Keratinocyte (primary cell): ENCODE measurements at regions not wholly inside any gene's neighbourhood (a gene's known extent, or its start where the extent isn't known, plus 50 kb on each side); places are given as distances from the start of the nearest gene placed in this dataset.

Source experiments
- DNase-seq: peaks from one replicate; pipeline ENCODE4 v3.0.0-alpha.2; 2011; ENCODE audit warnings: low read depth, missing footprints, low spot score
- FAIRE-seq: peaks from 2 replicates; lab custom pipeline; 2011; peaks lifted over from hg19 to GRCh38; lab: Jason Lieb, UNC
- H2AFZ ChIP-seq: 2 replicates; pipeline ENCODE4 v1.6.0; 2012; ENCODE audit warnings: low read length, control low read depth, inconsistent platforms; ENCODE audit not compliant: control insufficient read depth
- H3K27ac ChIP-seq: 2 replicates; pipeline ENCODE4 v1.5.1; 2011; ENCODE audit warnings: low read length; ENCODE audit not compliant: control insufficient read depth, insufficient read depth
- H3K27me3 ChIP-seq: 3 replicates; pipeline ENCODE4 v1.6.0; 2011; ENCODE audit warnings: low read length; ENCODE audit not compliant: control insufficient read depth, insufficient read depth; ENCODE audit errors: extremely low read depth
- H3K36me3 ChIP-seq, 2 experiments: 2 replicates in 1 of 2; 3 replicates in 1 of 2; pipeline ENCODE4 v1.5.1; 2011; ENCODE audit warnings: low read length in 2 of 2, mild to moderate bottlenecking in 1 of 2; ENCODE audit not compliant: control insufficient read depth in 2 of 2, insufficient read depth in 2 of 2; ENCODE audit errors: extremely low read depth in 1 of 2
- H3K4me1 ChIP-seq: 3 replicates; pipeline ENCODE4 v1.5.1; 2011; ENCODE audit warnings: low read length; ENCODE audit not compliant: control insufficient read depth, insufficient read depth; ENCODE audit errors: extremely low read depth
- H3K4me2 ChIP-seq: 3 replicates; pipeline ENCODE4 v1.6.0; 2011; ENCODE audit warnings: low read depth, low read length; ENCODE audit not compliant: control insufficient read depth, insufficient read depth; ENCODE audit errors: extremely low read depth
- H3K4me3 ChIP-seq, 3 experiments: fragments of 200-600 bp in 1 of 3; sonication (generic) in 1 of 3; 2 replicates in 2 of 3; 3 replicates in 1 of 3; pipeline ENCODE4 v1.5.1; 2011 to 2016; ENCODE audit warnings: low read length in 3 of 3, mild to moderate bottlenecking in 3 of 3, control low read depth in 2 of 3, inconsistent platforms in 1 of 3, low read depth in 1 of 3, mixed read lengths in 1 of 3, mixed run types in 1 of 3, moderate library complexity in 1 of 3; ENCODE audit not compliant: control insufficient read depth in 2 of 3, insufficient read depth in 2 of 3; ENCODE audit errors: extremely low read depth in 1 of 3
- H3K79me2 ChIP-seq: 2 replicates; pipeline ENCODE4 v1.6.0; 2012; ENCODE audit warnings: low read length; ENCODE audit not compliant: control insufficient read depth, insufficient read depth
- H3K9ac ChIP-seq: 3 replicates; pipeline ENCODE4 v1.6.0; 2011; ENCODE audit warnings: low read length; ENCODE audit not compliant: control insufficient read depth, insufficient read depth; ENCODE audit errors: extremely low read depth
- H3K9me1 ChIP-seq: 3 replicates; pipeline ENCODE4 v1.6.0; 2011; ENCODE audit warnings: low read length; ENCODE audit not compliant: control insufficient read depth, insufficient read depth; ENCODE audit errors: extremely low read depth
- H3K9me3 ChIP-seq: 2 replicates; pipeline ENCODE4 v1.5.1; 2012; ENCODE audit warnings: low read depth, low read length; ENCODE audit not compliant: control insufficient read depth
- H4K20me1 ChIP-seq: 3 replicates; pipeline ENCODE4 v1.6.0; 2011; ENCODE audit warnings: low read length; ENCODE audit not compliant: control insufficient read depth, insufficient read depth; ENCODE audit errors: extremely low read depth
- CTCF ChIP-seq, 3 experiments: IDR thresholded peaks in 1 of 3; conservative IDR thresholded peaks in 1 of 3; optimal IDR thresholded peaks in 1 of 3; 2 replicates in 2 of 3; 3 replicates in 1 of 3; pipeline versions ENCODE3 to v1.5.1; 2011; ENCODE audit warnings: low read length in 3 of 3, mild to moderate bottlenecking in 3 of 3, moderate library complexity in 2 of 3, control low read depth in 1 of 3, inconsistent platforms in 1 of 3; ENCODE audit not compliant: insufficient read depth in 2 of 3; ENCODE audit errors: extremely low read depth in 1 of 3
- EZH2 ChIP-seq: IDR thresholded peaks from one replicate; pipeline ENCODE4 v1.6.1; 2012; ENCODE audit warnings: inconsistent platforms, mild to moderate bottlenecking, low read length, moderate library complexity
- dilution Hi-C: fragments of 300-500 bp; cut with MboI; formaldehyde crosslinking; loops from one replicate; pipeline ENCODE4 v1.7.0; 2020; ENCODE audit warnings: low sequenced_read_pairs; ENCODE audit not compliant: extremely low pct_ligation_motif_present

GRCh38 chr4:166259081-166259480 lies 386.0 kb downstream of the TLL1 start:
- Histone ChIP-seq H3K4me1 (no peaks in the 10 kb centered on the region), H3K79me2 (no peaks in the 10 kb centered on the region), H3K9me1 (no peaks in the 10 kb centered on the region), H2AFZ (no peak overlapping the region), H3K27me3 (no peaks in the 10 kb centered on the region), H3K9ac (no peak overlapping the region), H3K36me3 (no peaks in the 10 kb centered on the region), H3K27ac (no peak overlapping the region), H3K9me3 (no peaks in the 10 kb centered on the region), H3K4me3 (no peak overlapping the region), H3K4me2 (no peak overlapping the region), H4K20me1 (no peaks in the 10 kb centered on the region)
- dilution Hi-C loops = no loop called here
- FAIRE-seq (no peak), DNase-seq (no peak)
- TF ChIP-seq CTCF (optimal IDR thresholded peaks at IDR 0.05 in 1 of 3, IDR thresholded peaks at IDR 0.05 in 1 of 3, conservative IDR thresholded peaks at IDR 0.05 in 1 of 3; ENCODE audit: extremely low read depth in 1 of 3, insufficient read depth in 2 of 3, low read length in 3 of 3) (no peak), EZH2 (no peak)

GRCh38 chr4:166274136-166274761 lies 401.2 kb downstream of the TLL1 start:
- H3K36me3 ChIP-seq = no peaks in the 10 kb centered on the region
- TF ChIP-seq EZH2 (no peak), CTCF (optimal IDR thresholded peaks at IDR 0.05 in 1 of 3, IDR thresholded peaks at IDR 0.05 in 1 of 3, conservative IDR thresholded peaks at IDR 0.05 in 1 of 3; ENCODE audit: extremely low read depth in 1 of 3, insufficient read depth in 2 of 3, low read length in 3 of 3) (no peak)
- no peak overlapping the region for H3K4me2 ChIP-seq
- no peak overlapping the region for H3K27ac ChIP-seq
- no peaks in the 10 kb centered on the region for H3K27me3 ChIP-seq
- FAIRE-seq (no peak), DNase-seq (no peak)
- H3K4me1 ChIP-seq = no peaks in the 10 kb centered on the region
- no peaks in the 10 kb centered on the region for H3K9me3 ChIP-seq
- H3K4me3 ChIP-seq = no peak overlapping the region
- H3K9ac ChIP-seq = no peak overlapping the region
- dilution Hi-C loops = no loop called here
- no peaks in the 10 kb centered on the region for H4K20me1 ChIP-seq
- no peaks in the 10 kb centered on the region for H3K9me1 ChIP-seq
- H2AFZ ChIP-seq = no peak overlapping the region
- no peaks in the 10 kb centered on the region for H3K79me2 ChIP-seq
